Fibroblast of lung (primary cell): ENCODE measurements at regions not wholly inside any gene's neighbourhood (a gene's known extent, or its start where the extent isn't known, plus 50 kb on each side); places are given as distances from the start of the nearest gene placed in this dataset.

Source experiments
- DNase-seq, 2 donors: peaks; one replicate each; pipeline versions ENCODE4 v3.0.0 to v3.0.0-alpha.2; 2010; ENCODE audit warnings: low read depth in 2 of 2
- H2AFZ ChIP-seq: 2 replicates; pipeline ENCODE4 v1.5.1; 2012; ENCODE audit warnings: low read length, control low read depth, inconsistent platforms
- H3K27ac ChIP-seq: 2 replicates; pipeline ENCODE4 v1.5.1; 2011; ENCODE audit warnings: low read length, control low read depth; ENCODE audit not compliant: insufficient read depth
- H3K27me3 ChIP-seq: 2 replicates; pipeline ENCODE4 v1.5.1; 2011; ENCODE audit warnings: mild to moderate bottlenecking, low read length; ENCODE audit not compliant: control insufficient read depth, insufficient read depth
- H3K36me3 ChIP-seq: 2 replicates; pipeline ENCODE4 v1.5.1; 2011; ENCODE audit warnings: low read length; ENCODE audit not compliant: control insufficient read depth, insufficient read depth
- H3K4me1 ChIP-seq: 2 replicates; pipeline ENCODE4 v1.5.1; 2011; ENCODE audit warnings: low read length; ENCODE audit not compliant: control insufficient read depth, insufficient read depth; ENCODE audit errors: extremely low read depth
- H3K4me2 ChIP-seq: 2 replicates; pipeline ENCODE4 v1.5.1; 2011; ENCODE audit warnings: low read length, control low read depth; ENCODE audit not compliant: insufficient read depth; ENCODE audit errors: extremely low read depth
- H3K4me3 ChIP-seq, 4 experiments: fragments of 200-600 bp in 1 of 4; sonication (generic) in 1 of 4; replicated peaks in 1 of 4; 2 replicates each; pipeline ENCODE4 v1.5.1; 2011 to 2016; ENCODE audit warnings: low read length in 4 of 4, low read depth in 3 of 4, mild to moderate bottlenecking in 3 of 4, control low read depth in 2 of 4, inconsistent platforms in 1 of 4, mixed read lengths in 1 of 4; ENCODE audit not compliant: insufficient read depth in 1 of 4; ENCODE audit errors: control extremely low read depth in 1 of 4
- H3K79me2 ChIP-seq: 2 replicates; pipeline ENCODE4 v1.5.1; 2012; ENCODE audit warnings: mild to moderate bottlenecking, low read length, inconsistent platforms; ENCODE audit not compliant: control insufficient read depth, insufficient read depth
- H3K9ac ChIP-seq: 2 replicates; pipeline ENCODE4 v1.5.1; 2011; ENCODE audit warnings: mild to moderate bottlenecking, low read length, control low read depth; ENCODE audit not compliant: insufficient read depth
- H3K9me3 ChIP-seq: 2 replicates; pipeline ENCODE4 v1.5.1; 2012; ENCODE audit warnings: low read depth, low read length; ENCODE audit not compliant: control insufficient read depth, insufficient read depth
- H4K20me1 ChIP-seq: 2 replicates; pipeline ENCODE4 v1.5.1; 2011; ENCODE audit warnings: low read length; ENCODE audit not compliant: control insufficient read depth, insufficient read depth; ENCODE audit errors: extremely low read depth
- CTCF ChIP-seq, 2 donors: IDR thresholded peaks in 1 of 2; conservative IDR thresholded peaks in 1 of 2; 1 replicate in 1 of 2; 2 replicates in 1 of 2; pipeline ENCODE4 v1.5.1; 2011 to 2012; ENCODE audit warnings: low read length in 2 of 2, control low read depth in 1 of 2, inconsistent platforms in 1 of 2, low read depth in 1 of 2, mild to moderate bottlenecking in 1 of 2
- EZH2 ChIP-seq: IDR thresholded peaks from 2 replicates; pipeline ENCODE4 v1.5.1; 2012; ENCODE audit warnings: low read length, control low read depth, mild to moderate bottlenecking; ENCODE audit errors: missing control alignments

- no peaks in the 10 kb centered on the region for H3K4me1 ChIP-seq
- H3K9me3 ChIP-seq: no peaks in the 10 kb centered on the region
- no peaks in the 10 kb centered on the region for H3K79me2 ChIP-seq
- H3K4me2 ChIP-seq: no peak overlapping the region
- H4K20me1 ChIP-seq: no peaks in the 10 kb centered on the region
- TF ChIP-seq CTCF (conservative IDR thresholded peaks at IDR 0.05 in 1 of 2, IDR thresholded peaks at IDR 0.05 in 1 of 2; ENCODE audit: low read depth in 1 of 2, low read length in 2 of 2) (no peak), EZH2 (no peak)
- H2AFZ ChIP-seq: no peak overlapping the region
- H3K27ac ChIP-seq: no peak overlapping the region
- no peak for DNase-seq
- H3K36me3 ChIP-seq: no peaks in the 10 kb centered on the region
- H3K4me3 ChIP-seq: no peak overlapping the region
- no peak overlapping the region for H3K9ac ChIP-seq
- no peaks in the 10 kb centered on the region for H3K27me3 ChIP-seq
Observed at GRCh38 chr20:41991412-41991811, 373.2 kb upstream of the CHD6 start.

- H3K9me3 ChIP-seq: no peaks in the 10 kb centered on the region
- TF ChIP-seq EZH2: no peak
- no peak for TF ChIP-seq CTCF (conservative IDR thresholded peaks at IDR 0.05 in 1 of 2, IDR thresholded peaks at IDR 0.05 in 1 of 2; ENCODE audit: low read depth in 1 of 2, low read length in 2 of 2)
- no peak overlapping the region for H3K4me3 ChIP-seq
- H3K4me2 ChIP-seq: no peak overlapping the region
- no peak overlapping the region for H3K27ac ChIP-seq
- H3K27me3 ChIP-seq: no peaks in the 10 kb centered on the region
- no peak overlapping the region for H2AFZ ChIP-seq
- no peaks in the 10 kb centered on the region for H3K79me2 ChIP-seq
- H3K4me1 ChIP-seq: no peaks in the 10 kb centered on the region
- no peak overlapping the region for H3K9ac ChIP-seq
- H3K36me3 ChIP-seq: no peaks in the 10 kb centered on the region
- no peaks in the 10 kb centered on the region for H4K20me1 ChIP-seq
- no peak for DNase-seq
Observed at GRCh38 chr20:41989935-41990635, 371.9 kb upstream of the CHD6 start.

- Histone ChIP-seq H3K4me1 (no peaks in the 10 kb centered on the region), H4K20me1 (no peaks in the 10 kb centered on the region), H2AFZ (no peak overlapping the region), H3K4me2 (no peak overlapping the region), H3K4me3 (no peak overlapping the region), H3K36me3 (no peaks in the 10 kb centered on the region), H3K27me3 (no peaks in the 10 kb centered on the region), H3K79me2 (no peaks in the 10 kb centered on the region), H3K9ac (no peak overlapping the region), H3K27ac (no peak overlapping the region), H3K9me3 (no peaks in the 10 kb centered on the region)
- TF ChIP-seq EZH2: no peak
- TF ChIP-seq CTCF (conservative IDR thresholded peaks at IDR 0.05 in 1 of 2, IDR thresholded peaks at IDR 0.05 in 1 of 2; ENCODE audit: low read depth in 1 of 2, low read length in 2 of 2): no peak
- DNase-seq: no peak
Observed at GRCh38 chr20:41989039-41989679, 371.0 kb upstream of the CHD6 start.
